Gastroesophageal sphincter (tissue), 4 donors: ENCODE measurements at regions not wholly inside any gene's neighbourhood (a gene's known extent, or its start where the extent isn't known, plus 50 kb on each side); places are given as distances from the start of the nearest gene placed in this dataset.
A peak's percentile ranks its signal among the peaks of the same experiment; 100 is the strongest.

ENCODE experiments used
- ATAC-seq: fragments of 150-250 bp; one replicate; pipeline ENCODE4 v1.9.1; 2016; ENCODE audit warnings: mild to moderate bottlenecking, moderate library complexity
- H3K27ac ChIP-seq, 4 donors: fragments of 200-600 bp; sonication (generic) in 3 of 4; 1 replicate in 3 of 4; 2 replicates in 1 of 4; pipeline ENCODE4 v1.5.1; 2016 to 2019
- H3K27me3 ChIP-seq: fragments of 200-600 bp; sonication (generic); one replicate; pipeline ENCODE4 v1.5.1; 2019
- H3K36me3 ChIP-seq, 2 donors: fragments of 200-600 bp; sonication (generic); one replicate each; pipeline ENCODE4 v1.5.1; 2019; ENCODE audit warnings: control low read depth in 1 of 2
- H3K4me1 ChIP-seq, 3 donors: fragments of 200-600 bp; sonication (generic); 1 replicate in 2 of 3; 2 replicates in 1 of 3; pipeline ENCODE4 v1.5.1; 2016 to 2019; ENCODE audit warnings: control low read depth in 2 of 3
- H3K4me3 ChIP-seq, 2 donors: fragments of 200-600 bp; sonication (generic); one replicate each; pipeline ENCODE4 v1.5.1; 2019; ENCODE audit warnings: mild to moderate bottlenecking in 1 of 2, moderate library complexity in 1 of 2
- H3K9me3 ChIP-seq, 3 donors: fragments of 200-600 bp; sonication (generic); one replicate each; pipeline ENCODE4 v1.5.1; 2017 to 2019; ENCODE audit warnings: control low read depth in 2 of 3
- CTCF ChIP-seq, 4 experiments: fragments of 200-600 bp in 2 of 4; fragments of 450-650 bp in 2 of 4; sonication (generic) in 1 of 4; IDR thresholded peaks; one replicate each; pipeline ENCODE4 v1.5.1; 2017 to 2019; ENCODE audit warnings: antibody characterized with exemption in 4 of 4, mild to moderate bottlenecking in 2 of 4, moderate library complexity in 2 of 4
- EP300 ChIP-seq: sonication (generic); formaldehyde crosslinking; IDR thresholded peaks from one replicate; pipeline ENCODE4 v1.6.1; 2017; ENCODE audit warnings: antibody characterized with exemption, mild to moderate bottlenecking
- POLR2A ChIP-seq, 2 donors: fragments of 450-650 bp; IDR thresholded peaks; one replicate each; pipeline ENCODE4 v1.6.1; 2017; ENCODE audit warnings: antibody characterized with exemption in 2 of 2, mild to moderate bottlenecking in 2 of 2, moderate library complexity in 1 of 2
- POLR2AphosphoS5 ChIP-seq: sonication (generic); formaldehyde crosslinking; IDR thresholded peaks from one replicate; pipeline ENCODE4 v1.6.1; 2017; ENCODE audit warnings: antibody characterized with exemption
- WGBS, 2 donors: methylation state at CpG; one replicate each; pipeline ENCODE4 v1.1.5; 2018; ENCODE audit warnings: low coverage in 1 of 2; 5-methylcytosine and 5-hydroxymethylcytosine counted together

DNA sequence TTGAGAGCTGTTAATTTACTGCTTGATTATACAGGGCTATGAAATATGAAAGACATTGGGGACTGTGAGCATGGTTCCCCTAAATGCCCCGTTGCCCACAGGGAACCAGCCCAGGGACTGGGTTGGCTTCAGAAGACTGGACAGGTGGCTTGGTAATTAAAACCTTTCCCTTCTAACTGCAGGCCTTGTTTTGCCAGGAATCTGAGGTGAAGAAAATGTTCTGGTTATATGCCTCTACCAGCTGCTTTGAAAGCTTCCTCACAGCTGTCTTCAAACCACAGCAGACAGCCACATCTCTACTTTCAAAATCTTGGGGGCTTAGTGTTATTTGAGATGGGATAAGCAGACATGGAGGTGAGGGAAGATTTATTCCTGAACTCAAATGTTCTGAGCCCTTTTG, 153.3 kb upstream of the SPRY4 start:
- no peak overlapping the region for H3K27ac ChIP-seq
- H3K4me1 ChIP-seq = no peaks in the 10 kb centered on the region
- H3K9me3 ChIP-seq = peaks cover 0 to 10% (median 0%) of the 10 kb centered on the region in 3 donors
- H3K4me3 ChIP-seq = no peak overlapping the region
- ATAC-seq = no peak
- no peaks in the 10 kb centered on the region for H3K36me3 ChIP-seq
- WGBS, 2 donors = 89 to 100% methylated on average over 1 of the region's 1 CpG
- TF ChIP-seq CTCF (IDR thresholded peaks at IDR 0.05) (no peak), POLR2A (IDR thresholded peaks at IDR 0.05) (no peak), EP300 (no peak), POLR2AphosphoS5 (no peak)
- no peaks in the 10 kb centered on the region for H3K27me3 ChIP-seq

DNA sequence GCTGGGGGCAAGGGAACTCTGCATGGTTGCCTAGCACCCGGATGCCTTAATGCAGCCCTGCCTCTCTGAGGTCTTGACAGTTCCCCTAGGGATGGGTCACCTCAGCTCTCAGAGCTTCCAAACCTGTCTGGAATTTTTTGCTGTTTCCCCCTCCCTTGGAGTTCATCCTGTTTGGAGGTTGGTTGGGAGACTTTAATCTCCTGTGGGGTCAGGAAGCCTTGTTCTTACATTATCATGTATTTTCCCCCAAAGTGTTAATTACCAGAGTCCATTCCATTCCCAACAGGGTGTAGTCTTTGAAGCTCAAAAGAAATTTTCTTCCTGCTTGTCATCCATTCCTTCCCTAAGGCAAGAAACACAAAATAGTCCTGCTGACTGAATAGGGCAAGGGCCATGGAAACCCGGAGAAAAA, 150.3 kb upstream of the SPRY4 start:
- no peak for ATAC-seq
- no peak for TF ChIP-seq POLR2AphosphoS5
- no peak for TF ChIP-seq CTCF (IDR thresholded peaks at IDR 0.05)
- TF ChIP-seq EP300 = no peak
- no peak for TF ChIP-seq POLR2A (IDR thresholded peaks at IDR 0.05)
- WGBS, 2 donors = 79 to 93% methylated on average over 2 of the region's 2 CpGs
- no peak overlapping the region for H3K27ac ChIP-seq
- peaks cover 0 to 10% (median 0%) of the 10 kb centered on the region in 3 donors for H3K9me3 ChIP-seq
- no peaks in the 10 kb centered on the region for H3K36me3 ChIP-seq
- H3K27me3 ChIP-seq = no peaks in the 10 kb centered on the region
- H3K4me3 ChIP-seq = no peak overlapping the region
- H3K4me1 ChIP-seq = no peaks in the 10 kb centered on the region

DNA sequence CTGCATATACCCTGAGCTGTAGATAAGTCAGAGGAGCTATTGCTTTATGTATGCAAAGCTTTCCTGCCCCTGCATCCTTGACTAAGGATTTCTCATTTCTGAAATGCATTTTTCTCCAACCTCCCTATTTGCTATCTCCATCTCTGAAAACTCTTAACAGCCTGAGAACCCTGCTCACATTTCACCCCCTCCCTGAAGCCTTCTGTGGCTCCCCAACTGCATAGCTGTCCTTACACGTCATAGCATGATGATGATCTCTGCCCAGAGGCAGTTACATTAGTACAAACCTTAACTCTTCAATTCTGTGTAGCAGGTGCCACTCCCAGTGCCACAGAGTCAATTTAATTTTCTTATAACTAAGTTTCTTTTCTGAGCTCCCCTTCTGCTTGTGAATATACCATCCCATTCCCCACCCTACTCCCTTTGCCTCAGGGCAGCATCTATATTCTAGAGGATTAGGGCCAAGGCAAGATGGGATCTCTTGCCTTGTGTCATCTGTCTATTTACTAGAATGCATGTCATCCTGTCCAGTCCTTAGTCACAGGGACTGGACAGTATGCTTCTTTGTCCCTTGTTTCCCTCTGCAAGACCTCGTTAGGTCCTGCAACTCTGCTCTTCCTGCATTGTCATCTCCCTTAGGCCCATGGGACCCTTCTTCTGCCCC, 149.7 kb upstream of the SPRY4 start:
- ATAC-seq = no peak
- 91% methylated on average over 2 of the region's 2 CpGs; no CpG with 5 or more reads in 1 of the 2 donors for WGBS, 2 donors
- Histone ChIP-seq H3K9me3 (peaks cover 0 to 7% (median 0%) of the 10 kb centered on the region in 3 donors), H3K4me3 (no peak overlapping the region), H3K27me3 (no peaks in the 10 kb centered on the region), H3K27ac (no peak overlapping the region), H3K36me3 (no peaks in the 10 kb centered on the region), H3K4me1 (no peaks in the 10 kb centered on the region)
- TF ChIP-seq POLR2A (IDR thresholded peaks at IDR 0.05) = no peak
- no peak for TF ChIP-seq CTCF (IDR thresholded peaks at IDR 0.05)
- no peak for TF ChIP-seq EP300
- TF ChIP-seq POLR2AphosphoS5 = no peak

- Histone ChIP-seq H3K9me3 (no peaks in the 10 kb centered on the region), H3K36me3 (no peaks in the 10 kb centered on the region), H3K4me3 (no peak overlapping the region), H3K27me3 (no peaks in the 10 kb centered on the region), H3K27ac (no peak overlapping the region), H3K4me1 (no peaks in the 10 kb centered on the region)
- ATAC-seq = no peak
- no peak for TF ChIP-seq EP300
- no peak for TF ChIP-seq POLR2AphosphoS5
- no peak for TF ChIP-seq POLR2A (IDR thresholded peaks at IDR 0.05)
- TF ChIP-seq CTCF (IDR thresholded peaks at IDR 0.05) = no peak
These were observed 148.2 kb upstream of the SPRY4 start for GRCh38 chr5:142473038-142473437.

GRCh38 chr5:142472306-142472951, 147.6 kb upstream of the SPRY4 start:
- H3K4me1 ChIP-seq = peaks cover 0 to under 1% (median 0%) of the 10 kb centered on the region in 3 donors
- H3K27me3 ChIP-seq = no peaks in the 10 kb centered on the region
- TF ChIP-seq POLR2AphosphoS5 (peak; percentile 48), CTCF (IDR thresholded peaks at IDR 0.05) (no peak)
- WGBS, 2 donors = 62 to 81% methylated on average over 7 of the region's 7 CpGs
- peak; percentile 43 for ATAC-seq
- no peaks in the 10 kb centered on the region for H3K9me3 ChIP-seq
- no peaks in the 10 kb centered on the region for H3K36me3 ChIP-seq
- no peak overlapping the region for H3K4me3 ChIP-seq
- no peak overlapping the region for H3K27ac ChIP-seq
